ENCODE measurements at regions not wholly inside any gene's neighbourhood (a gene's known extent, or its start where the extent isn't known, plus 50 kb on each side); places are given as distances from the start of the nearest gene placed in this dataset.

GRCh38 chr19:27673986-27674385 is 1539.0 kb downstream of the UQCRFS1 start:
- TF ChIP-seq CTCF (IDR thresholded peaks at IDR 0.05; ENCODE audit: low read depth, low read length), result no peak
- no peak for DNase-seq (ENCODE audit: extremely low read depth, low read depth)

GRCh38 chr19:27672309-27673047 is 1540.5 kb downstream of the UQCRFS1 start:
- no peak for TF ChIP-seq CTCF (IDR thresholded peaks at IDR 0.05; ENCODE audit: low read depth, low read length)
- no peak for DNase-seq (ENCODE audit: extremely low read depth, low read depth)

GRCh38 chr19:27671876-27672275 is 1541.1 kb downstream of the UQCRFS1 start:
- TF ChIP-seq CTCF (IDR thresholded peaks at IDR 0.05; ENCODE audit: low read depth, low read length), result no peak

GRCh38 chr19:27660428-27660827 is 1552.5 kb downstream of the UQCRFS1 start:
- no peak for DNase-seq (ENCODE audit: extremely low read depth, low read depth)
- TF ChIP-seq CTCF (IDR thresholded peaks at IDR 0.05; ENCODE audit: low read depth, low read length), result no peak

More at GRCh38 chr19:27671876-27672275, 1541.1 kb downstream of the UQCRFS1 start:
- no peak for DNase-seq (ENCODE audit: extremely low read depth, low read depth)

GRCh38 chr19:27657271-27658051 is 1555.5 kb downstream of the UQCRFS1 start:
- DNase-seq (ENCODE audit: extremely low read depth, low read depth), result no peak
- no peak for TF ChIP-seq CTCF (IDR thresholded peaks at IDR 0.05; ENCODE audit: low read depth, low read length)

- DNase-seq (ENCODE audit: extremely low read depth, low read depth), result no peak
- no peak for TF ChIP-seq CTCF (IDR thresholded peaks at IDR 0.05; ENCODE audit: low read depth, low read length)
These were observed 1558.5 kb downstream of the UQCRFS1 start for GRCh38 chr19:27654266-27654990.

Data from AG09319 (cell line).